Right lobe of liver (tissue), 4 donors: ENCODE measurements at regions not wholly inside any gene's neighbourhood (a gene's known extent, or its start where the extent isn't known, plus 50 kb on each side); places are given as distances from the start of the nearest gene placed in this dataset.

Experiments
- CTCF ChIP-seq, 4 donors: fragments of 200-600 bp in 3 of 4; fragments of 450-650 bp in 1 of 4; IDR thresholded peaks; one replicate each; pipeline versions ENCODE4 v1.5.1 to v1.8.0; 2016 to 2022; ENCODE audit warnings: antibody characterized with exemption in 4 of 4, mild to moderate bottlenecking in 2 of 4
- POLR2A ChIP-seq: fragments of 450-650 bp; IDR thresholded peaks from one replicate; pipeline ENCODE4 v1.6.1; 2017; ENCODE audit warnings: antibody characterized with exemption, mild to moderate bottlenecking
- donor health status: DM: no; HTN: no; CAD: no.
- donor health status: DM: no; HTN: no; CAD: no.
- donor health status: DM: no; HTN: yes; CAD: no.

- TF ChIP-seq POLR2A (no peak), CTCF (IDR thresholded peaks at IDR 0.05) (no peak)
Measured at GRCh38 chr11:87832211-87832610, 343.0 kb downstream of the RAB38 start.
